ENCODE measurements at regions not wholly inside any gene's neighbourhood (a gene's known extent, or its start where the extent isn't known, plus 50 kb on each side); places are given as distances from the start of the nearest gene placed in this dataset.

DNA sequence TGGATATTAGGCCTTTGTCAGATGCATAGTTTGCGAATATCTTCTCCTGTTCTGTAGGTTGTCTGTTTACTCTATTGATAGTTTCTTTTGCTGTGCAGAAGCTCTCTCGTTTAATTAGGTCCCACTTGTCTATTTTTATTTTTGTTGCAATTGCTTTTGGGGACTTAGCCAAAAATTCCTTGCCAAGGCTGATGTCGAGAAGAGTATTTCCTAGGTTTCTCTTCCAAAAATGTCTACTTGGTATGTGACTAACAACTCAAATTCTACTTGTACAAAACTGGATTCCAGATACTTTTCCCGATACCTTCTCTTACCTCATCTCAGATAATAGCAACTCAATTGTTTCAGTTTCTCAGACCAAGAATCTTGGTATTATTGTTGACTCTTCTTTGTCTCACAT, 142.4 kb upstream of the GLRA2 start:
- Histone ChIP-seq H3K27me3 (ENCODE audit: control insufficient read depth, insufficient read depth, low read length) (no peaks in the 10 kb centered on the region), H3K27ac (ENCODE audit: low read depth, low read length) (no peak overlapping the region), H3K4me3 (ENCODE audit: low read depth, low read length) (no peak overlapping the region), H3K36me3 (ENCODE audit: control insufficient read depth, insufficient read depth, low read length) (no peaks in the 10 kb centered on the region), H3K9me3 (ENCODE audit: control insufficient read depth, insufficient read depth, low read length) (no peaks in the 10 kb centered on the region), H3K4me1 (ENCODE audit: control insufficient read depth, insufficient read depth, low read length) (no peaks in the 10 kb centered on the region), H3K9ac (ENCODE audit: low read depth, low read length) (no peak overlapping the region)

DNA sequence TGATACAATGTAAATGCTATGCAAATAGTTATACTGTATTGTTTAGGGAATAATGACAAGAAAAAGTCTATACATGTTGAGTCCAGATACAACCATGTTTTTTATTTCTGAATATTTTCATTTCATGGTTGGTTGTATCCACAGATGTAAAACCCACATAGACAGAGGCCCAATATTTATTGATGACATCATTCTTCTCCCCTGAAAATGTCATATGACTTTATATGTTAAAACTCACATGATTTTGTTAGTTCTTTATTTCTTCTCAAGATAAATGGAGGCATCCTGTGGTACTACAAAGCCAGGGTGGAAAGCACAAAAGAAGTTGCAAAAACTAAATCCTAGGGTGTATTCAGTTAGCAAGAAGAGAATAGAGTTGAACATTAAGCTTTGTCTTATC, 149.3 kb upstream of the GLRA2 start:
- Histone ChIP-seq H3K27me3 (ENCODE audit: control insufficient read depth, insufficient read depth, low read length) (no peaks in the 10 kb centered on the region), H3K36me3 (ENCODE audit: control insufficient read depth, insufficient read depth, low read length) (no peaks in the 10 kb centered on the region), H3K4me1 (ENCODE audit: control insufficient read depth, insufficient read depth, low read length) (peaks cover 8% of the 10 kb centered on the region; the same call in 1 of the 2 replicates), H3K9ac (ENCODE audit: low read depth, low read length) (no peak overlapping the region), H3K9me3 (ENCODE audit: control insufficient read depth, insufficient read depth, low read length) (no peaks in the 10 kb centered on the region), H3K4me3 (ENCODE audit: low read depth, low read length) (no peak overlapping the region), H3K27ac (ENCODE audit: low read depth, low read length) (no peak overlapping the region)

DNA sequence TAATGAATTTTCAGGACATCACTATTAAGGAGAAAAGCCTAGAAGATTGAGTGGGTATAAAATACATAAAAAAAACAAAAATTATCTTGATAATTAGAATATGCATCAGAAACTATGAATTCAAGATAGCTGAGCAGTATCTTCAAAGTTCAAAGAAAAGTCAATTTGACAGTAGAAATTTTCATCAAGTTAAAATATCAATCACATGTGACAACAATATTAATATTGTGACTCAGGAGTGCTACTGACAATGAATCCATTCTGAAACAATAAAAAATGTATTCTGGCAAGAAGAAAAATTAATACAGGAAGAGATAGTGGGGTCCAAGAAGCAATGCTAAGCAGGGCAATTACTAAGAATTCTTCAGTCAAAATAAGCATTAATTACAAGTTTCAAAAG, 151.9 kb upstream of the GLRA2 start:
- Histone ChIP-seq H3K27ac (ENCODE audit: low read depth, low read length) (no peak overlapping the region), H3K9me3 (ENCODE audit: control insufficient read depth, insufficient read depth, low read length) (no peaks in the 10 kb centered on the region), H3K27me3 (ENCODE audit: control insufficient read depth, insufficient read depth, low read length) (no peaks in the 10 kb centered on the region), H3K36me3 (ENCODE audit: control insufficient read depth, insufficient read depth, low read length) (no peaks in the 10 kb centered on the region), H3K9ac (ENCODE audit: low read depth, low read length) (no peak overlapping the region), H3K4me3 (ENCODE audit: low read depth, low read length) (no peak overlapping the region), H3K4me1 (ENCODE audit: control insufficient read depth, insufficient read depth, low read length) (peaks cover 8% of the 10 kb centered on the region; the same call in 1 of the 2 replicates)

DNA sequence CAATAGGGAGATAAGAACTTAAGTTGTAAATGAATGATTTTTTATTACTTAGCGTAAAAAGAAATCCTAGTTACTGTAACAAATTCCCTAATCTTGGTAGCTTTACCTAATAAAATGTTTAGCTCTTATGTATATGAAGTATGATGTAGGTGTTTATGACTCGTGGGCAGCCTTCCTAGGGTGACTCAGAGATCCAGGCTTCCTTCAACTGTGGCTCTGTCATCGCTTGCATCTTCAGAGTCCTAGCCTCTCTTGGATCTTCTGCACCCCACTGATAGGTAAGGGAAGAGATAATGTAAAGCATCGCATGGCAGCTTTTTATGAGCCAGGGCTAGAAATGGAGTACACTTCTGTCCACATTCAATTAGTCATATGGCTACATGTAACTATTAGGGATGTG, 165.6 kb upstream of the GLRA2 start:
- Histone ChIP-seq H3K36me3 (ENCODE audit: control insufficient read depth, insufficient read depth, low read length) (no peaks in the 10 kb centered on the region), H3K4me3 (ENCODE audit: low read depth, low read length) (no peak overlapping the region), H3K27me3 (ENCODE audit: control insufficient read depth, insufficient read depth, low read length) (no peaks in the 10 kb centered on the region)

DNA sequence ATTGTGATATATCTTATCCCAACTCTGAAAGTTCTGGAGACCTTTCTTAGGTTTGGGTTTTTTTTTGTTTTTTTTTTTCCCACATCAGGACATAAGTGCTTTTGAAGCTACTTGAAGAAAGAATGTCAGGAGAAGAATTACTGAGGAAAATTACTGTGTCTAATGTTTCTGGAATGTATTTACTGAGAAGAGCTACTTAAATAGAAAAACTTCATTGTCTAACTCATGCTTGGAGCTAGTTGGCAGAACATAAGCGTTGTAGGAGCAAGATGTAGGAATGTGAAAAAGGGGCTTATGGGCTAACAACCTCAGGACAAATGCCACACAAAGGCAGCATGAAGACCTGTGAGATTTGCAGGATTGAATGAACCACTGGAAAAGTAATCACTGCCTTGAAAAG, 166.6 kb upstream of the GLRA2 start:
- no peak overlapping the region for H3K4me3 ChIP-seq (ENCODE audit: low read depth, low read length)
- H3K9ac ChIP-seq (ENCODE audit: low read depth, low read length): no peak overlapping the region
- H3K4me1 ChIP-seq (ENCODE audit: control insufficient read depth, insufficient read depth, low read length): peaks cover 24% of the 10 kb centered on the region
- no peaks in the 10 kb centered on the region for H3K27me3 ChIP-seq (ENCODE audit: control insufficient read depth, insufficient read depth, low read length)
- no peak overlapping the region for H3K27ac ChIP-seq (ENCODE audit: low read depth, low read length)
- no peaks in the 10 kb centered on the region for H3K36me3 ChIP-seq (ENCODE audit: control insufficient read depth, insufficient read depth, low read length)
- H3K9me3 ChIP-seq (ENCODE audit: control insufficient read depth, insufficient read depth, low read length): 0 out of 2 replicates have a peak, but pooled peaks cover 5% of the 10 kb centered on the region

More for the DNA sequence above, 165.6 kb upstream of the GLRA2 start:
- Histone ChIP-seq H3K4me1 (ENCODE audit: control insufficient read depth, insufficient read depth, low read length) (peaks cover 24% of the 10 kb centered on the region), H3K9me3 (ENCODE audit: control insufficient read depth, insufficient read depth, low read length) (0 out of 2 replicates have a peak, but pooled peaks cover 5% of the 10 kb centered on the region), H3K9ac (ENCODE audit: low read depth, low read length) (no peak overlapping the region), H3K27ac (ENCODE audit: low read depth, low read length) (no peak overlapping the region)

DNA sequence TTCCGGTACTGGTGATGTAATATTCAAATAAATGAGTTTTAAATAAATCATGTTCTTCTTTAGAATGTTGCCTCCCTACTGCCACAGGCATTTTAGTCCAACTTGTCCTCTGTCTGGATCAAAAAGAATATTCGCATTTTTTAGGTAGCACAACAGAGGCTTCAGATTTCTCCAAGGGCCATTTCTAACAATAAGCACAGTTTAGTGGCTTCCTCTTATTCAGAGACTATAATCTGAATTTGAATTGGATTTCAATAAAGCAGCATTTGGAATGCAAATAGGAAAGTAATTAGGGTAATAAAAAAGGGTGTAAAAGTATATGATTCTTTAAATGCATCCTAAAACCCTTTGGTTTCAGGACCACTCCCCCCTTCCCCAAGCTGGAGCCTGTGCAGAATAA, 167.9 kb upstream of the GLRA2 start:
- no peaks in the 10 kb centered on the region for H3K27me3 ChIP-seq (ENCODE audit: control insufficient read depth, insufficient read depth, low read length)
- no peaks in the 10 kb centered on the region for H3K36me3 ChIP-seq (ENCODE audit: control insufficient read depth, insufficient read depth, low read length)
- no peak overlapping the region for H3K27ac ChIP-seq (ENCODE audit: low read depth, low read length)

DNA sequence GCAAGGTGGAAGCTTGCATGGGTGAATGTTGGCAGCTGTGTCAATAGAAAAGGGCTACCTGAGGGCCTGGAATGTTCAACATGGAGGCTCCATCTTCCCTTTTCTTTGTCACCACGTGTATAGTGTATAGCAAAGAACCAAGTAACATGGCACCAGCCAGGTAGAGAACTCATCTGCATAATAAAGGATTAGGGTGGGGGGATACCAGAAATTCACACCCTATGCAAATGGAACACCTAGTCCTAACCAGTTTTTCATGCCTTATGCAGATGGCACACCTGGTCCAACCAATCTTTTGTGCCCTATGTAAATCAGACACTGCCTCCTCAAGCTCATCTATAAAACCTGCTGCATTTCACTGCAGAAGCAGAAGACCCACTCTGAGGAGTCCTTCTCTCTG, 169.6 kb upstream of the GLRA2 start:
- Histone ChIP-seq H3K4me1 (ENCODE audit: control insufficient read depth, insufficient read depth, low read length) (peaks cover 24% of the 10 kb centered on the region), H3K9ac (ENCODE audit: low read depth, low read length) (no peak overlapping the region; the same call in 1 of the 2 replicates), H3K27ac (ENCODE audit: low read depth, low read length) (no peak overlapping the region), H3K27me3 (ENCODE audit: control insufficient read depth, insufficient read depth, low read length) (no peaks in the 10 kb centered on the region), H3K4me3 (ENCODE audit: low read depth, low read length) (no peak overlapping the region), H3K36me3 (ENCODE audit: control insufficient read depth, insufficient read depth, low read length) (no peaks in the 10 kb centered on the region), H3K9me3 (ENCODE audit: control insufficient read depth, insufficient read depth, low read length) (0 out of 2 replicates have a peak, but pooled peaks cover 5% of the 10 kb centered on the region)

More for the DNA sequence above, 167.9 kb upstream of the GLRA2 start:
- Histone ChIP-seq H3K9ac (ENCODE audit: low read depth, low read length) (no peak overlapping the region), H3K9me3 (ENCODE audit: control insufficient read depth, insufficient read depth, low read length) (0 out of 2 replicates have a peak, but pooled peaks cover 5% of the 10 kb centered on the region), H3K4me3 (ENCODE audit: low read depth, low read length) (no peak overlapping the region), H3K4me1 (ENCODE audit: control insufficient read depth, insufficient read depth, low read length) (peaks cover 24% of the 10 kb centered on the region)

DNA sequence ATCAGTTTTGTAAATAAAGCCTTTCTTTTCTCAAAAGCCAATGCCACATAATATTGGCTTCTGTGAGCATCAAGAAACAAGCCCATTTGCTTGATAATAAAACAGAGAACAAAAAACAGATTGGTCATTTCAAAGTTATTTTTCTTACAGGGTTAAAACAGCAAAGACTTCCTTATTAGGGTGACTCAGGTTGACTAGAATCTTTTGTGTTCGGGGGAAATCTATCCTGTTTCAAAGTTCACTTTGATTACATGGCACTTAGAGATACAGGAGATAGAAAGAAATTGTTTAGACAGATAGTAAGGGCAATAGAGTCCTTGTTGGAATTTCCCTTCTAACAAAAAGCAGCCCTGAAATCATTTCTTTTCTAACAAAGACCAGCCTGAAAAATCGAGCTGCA, 170.0 kb upstream of the GLRA2 start:
- Histone ChIP-seq H3K4me3 (ENCODE audit: low read depth, low read length) (no peak overlapping the region), H3K36me3 (ENCODE audit: control insufficient read depth, insufficient read depth, low read length) (no peaks in the 10 kb centered on the region), H3K27ac (ENCODE audit: low read depth, low read length) (no peak overlapping the region)

DNA sequence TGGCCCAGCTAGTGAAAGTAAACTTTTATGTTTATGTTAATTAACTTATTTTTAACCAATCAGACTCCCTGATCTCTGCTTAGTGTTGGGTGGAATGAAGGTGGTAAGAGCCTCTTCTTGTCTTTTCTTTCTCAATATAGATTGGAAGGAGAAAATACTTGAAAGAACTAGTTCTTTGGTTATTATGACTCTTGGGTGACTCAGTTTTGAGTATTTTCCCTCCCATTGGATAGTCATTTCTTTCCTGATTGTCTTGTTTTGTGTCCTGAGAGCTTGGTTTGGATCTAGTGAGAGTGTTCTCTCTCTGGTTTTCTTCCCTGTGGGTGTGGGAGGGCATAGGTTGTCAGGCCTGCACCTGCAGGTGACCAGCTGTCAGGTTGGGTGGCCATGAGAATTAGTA, 172.0 kb upstream of the GLRA2 start:
- Histone ChIP-seq H3K4me1 (ENCODE audit: control insufficient read depth, insufficient read depth, low read length) (peaks cover 20% of the 10 kb centered on the region), H3K4me3 (ENCODE audit: low read depth, low read length) (no peak overlapping the region), H3K36me3 (ENCODE audit: control insufficient read depth, insufficient read depth, low read length) (no peaks in the 10 kb centered on the region), H3K27me3 (ENCODE audit: control insufficient read depth, insufficient read depth, low read length) (no peaks in the 10 kb centered on the region), H3K9me3 (ENCODE audit: control insufficient read depth, insufficient read depth, low read length) (0 out of 2 replicates have a peak, but pooled peaks cover 5% of the 10 kb centered on the region), H3K9ac (ENCODE audit: low read depth, low read length) (no peak overlapping the region), H3K27ac (ENCODE audit: low read depth, low read length) (no peak overlapping the region)

More for the DNA sequence above, 170.0 kb upstream of the GLRA2 start:
- Histone ChIP-seq H3K9ac (ENCODE audit: low read depth, low read length) (no peak overlapping the region; the same call in 1 of the 2 replicates), H3K9me3 (ENCODE audit: control insufficient read depth, insufficient read depth, low read length) (0 out of 2 replicates have a peak, but pooled peaks cover 5% of the 10 kb centered on the region), H3K4me1 (ENCODE audit: control insufficient read depth, insufficient read depth, low read length) (peaks cover 23% of the 10 kb centered on the region), H3K27me3 (ENCODE audit: control insufficient read depth, insufficient read depth, low read length) (no peaks in the 10 kb centered on the region)

DNA sequence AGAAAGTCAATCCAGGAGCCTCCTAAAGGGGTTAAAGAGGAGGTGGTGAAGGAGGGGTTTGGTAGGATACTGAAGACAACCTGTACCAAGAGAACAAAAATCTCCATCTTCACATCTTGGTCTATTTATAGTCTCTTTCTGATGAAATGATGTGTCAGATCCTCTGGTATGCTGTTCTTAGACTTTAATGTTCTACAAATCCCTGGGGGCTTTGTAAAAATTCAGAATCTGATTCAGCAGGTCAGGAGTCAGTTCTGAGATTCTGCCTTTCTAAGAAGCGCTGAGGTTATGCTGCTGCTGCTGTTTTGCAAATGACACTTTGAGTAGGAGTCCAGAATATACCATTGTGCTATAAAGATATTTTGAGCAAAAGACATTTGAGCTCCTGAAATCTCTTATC, 172.9 kb upstream of the GLRA2 start:
- Histone ChIP-seq H3K27ac (ENCODE audit: low read depth, low read length) (no peak overlapping the region), H3K4me3 (ENCODE audit: low read depth, low read length) (no peak overlapping the region), H3K27me3 (ENCODE audit: control insufficient read depth, insufficient read depth, low read length) (no peaks in the 10 kb centered on the region), H3K9me3 (ENCODE audit: control insufficient read depth, insufficient read depth, low read length) (0 out of 2 replicates have a peak, but pooled peaks cover 5% of the 10 kb centered on the region), H3K9ac (ENCODE audit: low read depth, low read length) (no peak overlapping the region), H3K4me1 (ENCODE audit: control insufficient read depth, insufficient read depth, low read length) (peaks cover 20% of the 10 kb centered on the region), H3K36me3 (ENCODE audit: control insufficient read depth, insufficient read depth, low read length) (no peaks in the 10 kb centered on the region)

DNA sequence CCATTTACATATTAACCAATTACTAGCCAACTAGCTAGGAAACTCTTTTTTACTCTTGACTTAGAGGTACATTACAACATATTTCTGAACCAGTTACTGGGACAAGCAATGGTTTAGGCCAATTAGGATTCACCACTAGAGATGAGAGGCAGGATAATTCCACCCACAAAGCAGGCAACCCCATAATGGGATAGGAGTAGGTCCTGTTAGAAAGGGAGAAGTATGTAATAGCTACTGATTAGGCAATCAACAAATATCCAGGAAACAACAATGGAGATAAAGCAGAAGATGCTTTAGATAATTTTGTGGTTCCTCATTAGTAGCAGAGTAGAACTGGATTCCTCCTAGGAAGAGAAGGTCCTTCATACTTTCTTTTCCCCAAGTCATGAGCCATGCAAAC, 173.8 kb upstream of the GLRA2 start:
- no peaks in the 10 kb centered on the region for H3K27me3 ChIP-seq (ENCODE audit: control insufficient read depth, insufficient read depth, low read length)
- H3K27ac ChIP-seq (ENCODE audit: low read depth, low read length): no peak overlapping the region
- H3K4me1 ChIP-seq (ENCODE audit: control insufficient read depth, insufficient read depth, low read length): peaks cover 14% of the 10 kb centered on the region
- no peak overlapping the region for H3K4me3 ChIP-seq (ENCODE audit: low read depth, low read length)
- H3K36me3 ChIP-seq (ENCODE audit: control insufficient read depth, insufficient read depth, low read length): no peaks in the 10 kb centered on the region
- H3K9me3 ChIP-seq (ENCODE audit: control insufficient read depth, insufficient read depth, low read length): peaks cover 5% of the 10 kb centered on the region; the same call in 1 of the 2 replicates
- H3K9ac ChIP-seq (ENCODE audit: low read depth, low read length): no peak overlapping the region
